DMS 273 (cell line): ENCODE measurements at regions not wholly inside any gene's neighbourhood (a gene's known extent, or its start where the extent isn't known, plus 50 kb on each side); places are given as distances from the start of the nearest gene placed in this dataset.
A peak's percentile ranks its signal among the peaks of the same experiment; 100 is the strongest.
"Not testable (repeated sequence)": the region's sequence is repeated elsewhere in the genome, so short reads cannot be mapped to it uniquely, and the experiment has no call there.

Source experiments
- DNase-seq: peaks from one replicate; lab custom pipeline; 2025; ENCODE audit not compliant: unreplicated experiment; lab: John Stamatoyannopoulos, UW

- DNase-seq, result no peak
Observed at GRCh38 chr21:15453261-15453660, 276.5 kb upstream of the USP25 start.

DNA sequence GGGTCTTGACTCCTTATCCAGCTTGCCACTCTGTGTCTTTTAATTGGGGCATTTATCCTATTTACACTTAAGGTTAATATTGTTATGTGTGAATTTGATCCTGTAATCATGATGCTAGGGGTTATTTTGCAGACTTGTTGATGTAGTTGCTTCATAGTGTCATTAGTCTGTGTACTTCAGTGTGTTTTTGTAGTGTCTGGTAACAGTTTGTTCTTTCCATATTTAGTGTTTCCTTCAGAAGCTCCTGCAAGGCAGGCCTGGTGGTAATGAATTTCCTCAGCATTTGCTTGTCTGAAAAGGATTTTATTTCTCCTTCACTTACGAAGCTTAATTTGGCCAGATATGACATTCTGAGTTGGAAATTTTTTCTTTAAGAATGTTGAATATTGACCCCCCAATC is 276.0 kb upstream of the USP25 start:
- DNase-seq, result not testable (repeated sequence)

- DNase-seq, result not testable (repeated sequence)
Observed at GRCh38 chr21:15454931-15455330, 274.9 kb upstream of the USP25 start.

GRCh38 chr21:15455819-15456462 is 273.8 kb upstream of the USP25 start:
- DNase-seq, result no peak

- no peak for DNase-seq
Observed at GRCh38 chr21:15457965-15458364, 271.8 kb upstream of the USP25 start.

GRCh38 chr21:15462092-15462491 is 267.7 kb upstream of the USP25 start:
- DNase-seq, result no peak

DNA sequence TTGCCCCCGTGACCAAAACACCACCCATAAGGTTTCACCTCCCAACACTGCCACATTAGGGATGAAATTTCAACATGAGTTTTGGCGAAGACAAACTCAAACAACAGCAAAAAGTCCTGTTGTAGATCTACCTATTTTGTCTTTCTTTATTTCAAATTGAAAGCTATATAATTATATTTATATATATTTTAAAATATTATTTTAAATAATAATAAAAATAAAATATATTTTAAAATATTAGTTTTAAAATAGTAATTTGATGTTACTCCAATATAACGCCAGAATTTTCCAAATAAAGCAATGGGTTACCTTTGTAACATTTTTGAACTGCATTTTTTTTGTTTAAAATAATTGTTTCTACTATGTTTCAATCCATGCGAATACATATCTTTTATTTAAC is 263.5 kb upstream of the USP25 start:
- no peak for DNase-seq

GRCh38 chr21:15468368-15468767 is 261.4 kb upstream of the USP25 start:
- DNase-seq, result no peak

GRCh38 chr21:15472108-15473040 is 257.4 kb upstream of the USP25 start:
- no peak for DNase-seq

GRCh38 chr21:15477773-15478172 is 252.0 kb upstream of the USP25 start:
- DNase-seq, result not testable (repeated sequence)

- no peak for DNase-seq
Observed at GRCh38 chr21:15480160-15480559, 249.6 kb upstream of the USP25 start.

- peak; percentile 90 for DNase-seq
Observed at GRCh38 chr21:15483138-15483780, 246.5 kb upstream of the USP25 start.

DNA sequence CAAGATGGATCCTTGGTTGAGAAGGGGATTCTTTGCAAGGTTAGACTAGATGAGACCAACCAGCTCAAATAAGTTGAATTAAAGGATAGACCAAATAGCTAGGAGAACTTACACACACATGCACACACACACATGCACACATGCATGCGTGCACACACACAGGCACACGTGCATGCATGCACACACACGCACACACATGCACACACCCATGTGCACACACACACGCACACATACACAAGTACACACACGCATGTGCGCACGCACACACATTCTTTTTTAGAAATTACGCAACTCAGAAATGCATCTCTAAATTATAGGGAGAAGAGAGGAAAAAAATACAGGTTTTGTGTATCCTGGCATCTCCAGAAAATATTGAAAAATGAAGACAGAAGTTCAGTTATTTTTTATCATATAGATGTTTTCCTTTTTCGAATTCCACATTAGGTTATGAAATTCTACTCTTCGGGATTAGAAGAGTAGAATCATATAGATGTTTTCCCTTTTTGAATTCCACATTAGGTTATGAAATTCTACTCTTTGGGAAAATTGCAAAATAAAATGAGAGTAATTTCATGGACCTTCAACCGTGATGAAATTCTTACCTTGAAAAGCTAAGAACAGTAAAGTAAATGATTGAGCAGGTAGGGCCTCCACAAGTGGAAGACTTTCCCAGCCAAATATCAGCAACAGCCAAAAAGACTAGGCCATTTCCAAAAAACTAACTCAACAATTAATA is 243.2 kb upstream of the USP25 start:
- no peak for DNase-seq

GRCh38 chr21:15487196-15487550 is 242.6 kb upstream of the USP25 start:
- no peak for DNase-seq

- no peak for DNase-seq
Observed at GRCh38 chr21:15491100-15491499, 238.7 kb upstream of the USP25 start.

GRCh38 chr21:15493646-15494045 is 236.1 kb upstream of the USP25 start:
- no peak for DNase-seq

DNA sequence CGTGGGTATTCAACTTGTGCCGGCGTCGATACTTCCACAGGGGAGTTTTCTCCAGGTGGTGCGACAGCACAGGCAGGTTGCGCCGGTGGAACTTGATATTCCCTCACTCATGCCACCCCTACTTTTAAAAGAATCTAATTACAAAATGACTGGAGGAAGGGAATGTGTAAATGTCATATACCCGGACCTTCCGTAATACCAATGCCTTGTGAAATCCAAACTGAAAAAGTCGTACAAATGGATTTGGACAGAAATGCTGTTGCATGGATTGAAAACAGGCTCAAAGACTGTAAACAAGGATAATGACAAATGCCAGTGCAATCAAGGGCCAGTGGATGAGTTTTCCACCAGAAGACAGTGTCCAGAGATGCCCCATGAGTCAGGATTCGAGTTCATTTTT is 235.3 kb upstream of the USP25 start:
- DNase-seq, result no peak

DNA sequence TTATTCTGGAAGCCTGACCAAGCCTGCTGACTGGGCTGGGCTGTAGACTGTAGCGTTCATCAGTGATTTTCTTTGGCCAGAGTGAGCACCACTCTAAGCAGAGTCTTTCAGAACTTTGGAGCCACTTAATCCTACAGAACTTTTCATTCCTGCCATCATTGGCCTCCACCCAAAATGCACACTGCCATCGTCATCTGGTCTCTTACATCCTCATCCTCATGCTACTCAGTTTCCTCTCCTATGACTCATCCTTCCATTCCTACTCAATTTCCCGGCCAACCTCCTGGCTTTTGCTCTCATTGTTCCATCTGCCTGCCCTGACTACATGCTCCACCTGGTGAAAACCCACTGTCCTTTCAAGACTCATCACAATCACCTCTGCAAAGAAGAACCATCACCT is 233.8 kb upstream of the USP25 start:
- DNase-seq, result no peak

- no peak for DNase-seq
Observed at GRCh38 chr21:15496911-15497310, 232.9 kb upstream of the USP25 start.

DNA sequence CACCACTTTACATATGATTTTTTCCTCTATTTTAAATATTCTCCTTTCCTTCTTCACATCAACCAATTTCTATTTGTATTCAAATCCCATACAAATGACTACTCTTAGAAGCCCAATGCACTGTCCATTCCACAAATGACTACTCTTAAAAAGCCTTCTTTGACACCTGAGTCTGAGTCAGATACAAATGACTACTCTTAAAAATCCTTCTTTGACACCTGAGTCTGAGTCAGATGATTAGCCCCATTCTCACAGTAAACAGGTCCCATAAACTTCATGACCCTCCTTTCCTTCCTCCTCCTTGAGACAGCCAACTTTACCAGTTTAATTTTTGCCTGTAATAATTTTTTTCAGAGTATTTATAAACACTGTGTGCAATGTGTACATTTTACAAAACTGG is 231.3 kb upstream of the USP25 start:
- no peak for DNase-seq

GRCh38 chr21:15506086-15506485 is 223.7 kb upstream of the USP25 start:
- DNase-seq, result no peak
